ENCODE measurements at regions not wholly inside any gene's neighbourhood (a gene's known extent, or its start where the extent isn't known, plus 50 kb on each side); places are given as distances from the start of the nearest gene placed in this dataset.

GRCh38 chr14:101359221-101360053 is 201.9 kb upstream of the DIO3 start:
- no peak overlapping the region for H2AFZ ChIP-seq (ENCODE audit: low read depth, low read length, poor library complexity, severe bottlenecking)
- TF ChIP-seq TCF7L2 (IDR thresholded peaks at IDR 0.05; ENCODE audit: borderline replicate concordance, extremely low read depth, insufficient read depth, insufficient read length) (no peak), POLR2AphosphoS5 (IDR thresholded peaks at IDR 0.05; ENCODE audit: low read depth, low read length) (no peak), ELF1 (IDR thresholded peaks at IDR 0.05; ENCODE audit: borderline replicate concordance, low read depth) (no peak), ZNF274 (IDR thresholded peaks at IDR 0.05; ENCODE audit: low read depth, low read length) (no peak), ZFX (IDR thresholded peaks at IDR 0.05) (no peak), POLR2A (IDR thresholded peaks at IDR 0.05; ENCODE audit: borderline replicate concordance, extremely low read depth, insufficient read depth, insufficient read length) (no peak), CBX3 (IDR thresholded peaks at IDR 0.05; ENCODE audit: low read depth) (no peak), EZH2 (IDR thresholded peaks at IDR 0.05) (no peak), YY1 (IDR thresholded peaks at IDR 0.05; ENCODE audit: extremely low read depth, insufficient replicate concordance, low read depth, low read length) (no peak), EGR1 (IDR thresholded peaks at IDR 0.05; ENCODE audit: low read depth) (no peak), FOSL1 (IDR thresholded peaks at IDR 0.05; ENCODE audit: low read depth) (no peak), MAX (IDR thresholded peaks at IDR 0.05) (no peak), EZH2phosphoT487 (IDR thresholded peaks at IDR 0.05; ENCODE audit: borderline replicate concordance) (no peak), SRF (IDR thresholded peaks at IDR 0.05; ENCODE audit: low read depth) (no peak), SIN3A (IDR thresholded peaks at IDR 0.05; ENCODE audit: low read depth) (no peak), SP1 (IDR thresholded peaks at IDR 0.05; ENCODE audit: low read depth) (no peak), ATF3 (IDR thresholded peaks at IDR 0.05) (no peak)
- TF ChIP-seq, protein P1, sequence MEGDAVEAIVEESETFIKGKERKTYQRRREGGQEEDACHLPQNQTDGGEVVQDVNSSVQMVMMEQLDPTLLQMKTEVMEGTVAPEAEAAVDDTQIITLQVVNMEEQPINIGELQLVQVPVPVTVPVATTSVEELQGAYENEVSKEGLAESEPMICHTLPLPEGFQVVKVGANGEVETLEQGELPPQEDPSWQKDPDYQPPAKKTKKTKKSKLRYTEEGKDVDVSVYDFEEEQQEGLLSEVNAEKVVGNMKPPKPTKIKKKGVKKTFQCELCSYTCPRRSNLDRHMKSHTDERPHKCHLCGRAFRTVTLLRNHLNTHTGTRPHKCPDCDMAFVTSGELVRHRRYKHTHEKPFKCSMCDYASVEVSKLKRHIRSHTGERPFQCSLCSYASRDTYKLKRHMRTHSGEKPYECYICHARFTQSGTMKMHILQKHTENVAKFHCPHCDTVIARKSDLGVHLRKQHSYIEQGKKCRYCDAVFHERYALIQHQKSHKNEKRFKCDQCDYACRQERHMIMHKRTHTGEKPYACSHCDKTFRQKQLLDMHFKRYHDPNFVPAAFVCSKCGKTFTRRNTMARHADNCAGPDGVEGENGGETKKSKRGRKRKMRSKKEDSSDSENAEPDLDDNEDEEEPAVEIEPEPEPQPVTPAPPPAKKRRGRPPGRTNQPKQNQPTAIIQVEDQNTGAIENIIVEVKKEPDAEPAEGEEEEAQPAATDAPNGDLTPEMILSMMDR (IDR thresholded peaks at IDR 0.05 in 2 of 3, conservative IDR thresholded peaks at IDR 0.05 in 1 of 3; ENCODE audit: borderline replicate concordance in 1 of 3, insufficient read depth in 1 of 3, low read depth in 2 of 3, low read length in 2 of 3): no peak
- TF ChIP-seq, protein P2, sequence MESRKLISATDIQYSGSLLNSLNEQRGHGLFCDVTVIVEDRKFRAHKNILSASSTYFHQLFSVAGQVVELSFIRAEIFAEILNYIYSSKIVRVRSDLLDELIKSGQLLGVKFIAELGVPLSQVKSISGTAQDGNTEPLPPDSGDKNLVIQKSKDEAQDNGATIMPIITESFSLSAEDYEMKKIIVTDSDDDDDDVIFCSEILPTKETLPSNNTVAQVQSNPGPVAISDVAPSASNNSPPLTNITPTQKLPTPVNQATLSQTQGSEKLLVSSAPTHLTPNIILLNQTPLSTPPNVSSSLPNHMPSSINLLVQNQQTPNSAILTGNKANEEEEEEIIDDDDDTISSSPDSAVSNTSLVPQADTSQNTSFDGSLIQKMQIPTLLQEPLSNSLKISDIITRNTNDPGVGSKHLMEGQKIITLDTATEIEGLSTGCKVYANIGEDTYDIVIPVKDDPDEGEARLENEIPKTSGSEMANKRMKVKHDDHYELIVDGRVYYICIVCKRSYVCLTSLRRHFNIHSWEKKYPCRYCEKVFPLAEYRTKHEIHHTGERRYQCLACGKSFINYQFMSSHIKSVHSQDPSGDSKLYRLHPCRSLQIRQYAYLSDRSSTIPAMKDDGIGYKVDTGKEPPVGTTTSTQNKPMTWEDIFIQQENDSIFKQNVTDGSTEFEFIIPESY (IDR thresholded peaks at IDR 0.05; ENCODE audit: extremely low read depth, insufficient replicate concordance, low read length): no peak
- H3K4me2 ChIP-seq (ENCODE audit: low read length): no peak overlapping the region
- no peaks in the 10 kb centered on the region for H3K4me1 ChIP-seq (ENCODE audit: control insufficient read depth in 1 of 2, insufficient read depth in 2 of 2, low read length in 2 of 2)
- ChIA-PET CTCF (no interaction called here), POLR2A (no interaction called here), RAD21 (ENCODE audit: low non-redundant PET in 1 of 2, low total read pairs in 2 of 2, uncharacterized antibody in 2 of 2, unreplicated experiment in 2 of 2) (no interaction called here)
- BruUV-seq (replicated peaks): no TSS peak
- H3K4me3 ChIP-seq (replicated peaks in 1 of 2; ENCODE audit: low read depth in 1 of 2, low read length in 2 of 2): no peak overlapping the region
- H3K27me3 ChIP-seq (ENCODE audit: insufficient read depth, low read length): no peaks in the 10 kb centered on the region
- intact Hi-C loops (cut with micrococcal nuclease): no loop called here
- no peak for DNase-seq (ENCODE audit: low read depth, low spot score)
- no peak overlapping the region for H3K27ac ChIP-seq (ENCODE audit: low read depth, low read length)
- H3K79me2 ChIP-seq (ENCODE audit: insufficient read depth, low read length): no peaks in the 10 kb centered on the region
- ATAC-seq: no peak
- no peaks in the 10 kb centered on the region for H3K9me2 ChIP-seq (ENCODE audit: insufficient read depth)
- H3K9me3 ChIP-seq (ENCODE audit: control insufficient read depth in 1 of 2, insufficient read depth in 1 of 2, low read depth in 1 of 2, low read length in 2 of 2): no peaks in the 10 kb centered on the region
- no peak overlapping the region for H3K9ac ChIP-seq (ENCODE audit: low read length)
- H4K20me1 ChIP-seq (ENCODE audit: insufficient read depth): no peaks in the 10 kb centered on the region
- H3K36me3 ChIP-seq (ENCODE audit: control insufficient read depth in 1 of 2, insufficient read depth in 2 of 2, low read length in 2 of 2): no peaks in the 10 kb centered on the region
